ENCODE measurements at regions not wholly inside any gene's neighbourhood (a gene's known extent, or its start where the extent isn't known, plus 50 kb on each side); places are given as distances from the start of the nearest gene placed in this dataset.

GRCh38 chr3:117619805-117620204, 910.2 kb downstream of the TUSC7 start:
- no peak for DNase-seq (ENCODE audit: low spot score in 2 of 2)
- no peak overlapping the region for H3K4me3 ChIP-seq (ENCODE audit: low read depth, poor library complexity, severe bottlenecking)
- intact Hi-C loops (cut with DNase I; ENCODE audit: low total_unique reads): no loop called here
- 41 to 43% methylated on average over 1 of the region's 1 CpG for WGBS, 2 donors
- TF ChIP-seq POLR2A (IDR thresholded peaks at IDR 0.05) (no peak), CTCF (IDR thresholded peaks at IDR 0.05) (no peak)

- H3K4me3 ChIP-seq (ENCODE audit: low read depth, poor library complexity, severe bottlenecking): no peak overlapping the region
- DNase-seq (ENCODE audit: low spot score in 2 of 2): no peak
- TF ChIP-seq POLR2A (IDR thresholded peaks at IDR 0.05) (no peak), CTCF (IDR thresholded peaks at IDR 0.05) (no peak)
- intact Hi-C loops (cut with DNase I; ENCODE audit: low total_unique reads): no loop called here
- 35 to 45% methylated on average over 4 of the region's 4 CpGs for WGBS, 2 donors
These were observed 912.7 kb downstream of the TUSC7 start for GRCh38 chr3:117622171-117622841.

- no peak overlapping the region for H3K4me3 ChIP-seq (ENCODE audit: low read depth, poor library complexity, severe bottlenecking)
- DNase-seq (ENCODE audit: low spot score in 2 of 2): no peak
- 70 to 71% methylated on average over 3 of the region's 3 CpGs for WGBS, 2 donors
- intact Hi-C loops (cut with DNase I; ENCODE audit: low total_unique reads): no loop called here
- TF ChIP-seq POLR2A (IDR thresholded peaks at IDR 0.05) (no peak), CTCF (IDR thresholded peaks at IDR 0.05) (no peak)
These were observed 914.8 kb downstream of the TUSC7 start for GRCh38 chr3:117624424-117624823.

GRCh38 chr3:117625174-117625573, 915.6 kb downstream of the TUSC7 start:
- no peak overlapping the region for H3K4me3 ChIP-seq (ENCODE audit: low read depth, poor library complexity, severe bottlenecking)
- no peak for TF ChIP-seq POLR2A (IDR thresholded peaks at IDR 0.05)
- no peak for TF ChIP-seq CTCF (IDR thresholded peaks at IDR 0.05)
- intact Hi-C loops (cut with DNase I; ENCODE audit: low total_unique reads): no loop called here
- DNase-seq (ENCODE audit: low spot score in 2 of 2): no peak

- TF ChIP-seq CTCF (IDR thresholded peaks at IDR 0.05): no peak
- no peak for TF ChIP-seq POLR2A (IDR thresholded peaks at IDR 0.05)
- no peak overlapping the region for H3K4me3 ChIP-seq (ENCODE audit: low read depth, poor library complexity, severe bottlenecking)
- DNase-seq (ENCODE audit: low spot score in 2 of 2): no peak
- intact Hi-C loops (cut with DNase I; ENCODE audit: low total_unique reads): no loop called here
- WGBS, 2 donors: 66 to 68% methylated on average over 2 of the region's 2 CpGs
These were observed 917.0 kb downstream of the TUSC7 start for GRCh38 chr3:117626577-117626976.

GRCh38 chr3:117628823-117629291, 919.3 kb downstream of the TUSC7 start:
- no peak overlapping the region for H3K4me3 ChIP-seq (ENCODE audit: low read depth, poor library complexity, severe bottlenecking)
- intact Hi-C loops (cut with DNase I; ENCODE audit: low total_unique reads): no loop called here
- TF ChIP-seq POLR2A (IDR thresholded peaks at IDR 0.05): no peak
- no peak for TF ChIP-seq CTCF (IDR thresholded peaks at IDR 0.05)
- WGBS, 2 donors: 0 to 14% methylated on average over 2 of the region's 2 CpGs
- DNase-seq (ENCODE audit: low spot score in 2 of 2): peak in 1 of 2 donors; percentile 15

Data from lower leg skin (tissue), 4 donors.